Esophagus mucosa (tissue), 1 donor: ENCODE measurements at regions not wholly inside any gene's neighbourhood (a gene's known extent, or its start where the extent isn't known, plus 50 kb on each side); places are given as distances from the start of the nearest gene placed in this dataset.

ENCODE experiments used
- ATAC-seq: fragments of 200-7000 bp; cut with Tn5 transposase; one replicate; pipeline ENCODE4 v1.9.1; 2020
- donor health status: DM: yes; HTN: yes; CAD: no.

GRCh38 chr2:58974426-58974825, 733.3 kb upstream of the FANCL start:
- no peak for ATAC-seq

- no peak for ATAC-seq
Observed at GRCh38 chr2:58973811-58974281, 732.7 kb upstream of the FANCL start.

DNA sequence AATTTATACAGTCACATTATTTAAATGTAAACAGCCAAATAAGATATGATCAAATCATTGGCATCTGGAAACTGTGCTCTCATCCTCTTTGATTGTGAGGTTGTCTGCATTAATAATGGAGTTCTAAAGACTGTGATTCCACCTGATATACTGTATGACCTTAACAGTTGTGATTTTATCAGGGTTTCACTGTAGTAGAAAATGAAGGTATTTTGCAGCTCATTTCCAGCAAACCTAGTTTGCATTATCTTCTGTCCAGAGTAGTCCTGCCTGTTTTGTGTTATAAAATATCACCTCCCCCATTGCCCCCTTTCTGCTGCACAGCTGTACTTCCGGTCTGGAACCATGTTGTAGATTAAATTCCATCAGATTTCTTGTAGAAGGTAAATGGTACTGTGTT, 731.6 kb upstream of the FANCL start:
- no peak for ATAC-seq

GRCh38 chr2:58971511-58972360, 730.6 kb upstream of the FANCL start:
- no peak for ATAC-seq

- no peak for ATAC-seq
Observed at GRCh38 chr2:58970365-58970764, 729.2 kb upstream of the FANCL start.

- ATAC-seq = no peak
Observed at GRCh38 chr2:58968885-58969284, 727.8 kb upstream of the FANCL start.

DNA sequence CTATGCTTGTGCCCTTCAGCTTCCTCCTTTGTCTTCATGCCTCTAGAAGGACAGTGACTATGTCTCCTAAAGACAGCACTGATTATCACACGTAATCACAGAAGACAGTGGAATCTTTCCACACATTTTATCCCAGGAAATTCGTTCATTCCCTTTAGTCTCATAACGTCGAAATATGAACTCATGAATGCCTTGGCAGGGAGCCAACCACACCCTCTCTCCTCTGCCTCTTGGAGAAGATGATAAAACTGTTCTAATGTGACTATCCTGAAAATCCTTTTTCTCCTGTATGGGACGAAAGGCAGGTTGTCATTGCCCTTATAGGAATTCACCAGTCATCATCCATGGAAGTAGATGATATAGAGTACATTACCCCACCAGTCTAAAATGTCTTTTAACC, 726.6 kb upstream of the FANCL start:
- no peak for ATAC-seq

- no peak for ATAC-seq
Observed at GRCh38 chr2:58965602-58966001, 724.5 kb upstream of the FANCL start.

- ATAC-seq = no peak
Observed at GRCh38 chr2:58959996-58960395, 718.9 kb upstream of the FANCL start.

GRCh38 chr2:58957188-58957840, 716.2 kb upstream of the FANCL start:
- no peak for ATAC-seq

GRCh38 chr2:58954880-58955385, 713.8 kb upstream of the FANCL start:
- no peak for ATAC-seq

- ATAC-seq = no peak
Observed at GRCh38 chr2:58951722-58952121, 710.6 kb upstream of the FANCL start.

DNA sequence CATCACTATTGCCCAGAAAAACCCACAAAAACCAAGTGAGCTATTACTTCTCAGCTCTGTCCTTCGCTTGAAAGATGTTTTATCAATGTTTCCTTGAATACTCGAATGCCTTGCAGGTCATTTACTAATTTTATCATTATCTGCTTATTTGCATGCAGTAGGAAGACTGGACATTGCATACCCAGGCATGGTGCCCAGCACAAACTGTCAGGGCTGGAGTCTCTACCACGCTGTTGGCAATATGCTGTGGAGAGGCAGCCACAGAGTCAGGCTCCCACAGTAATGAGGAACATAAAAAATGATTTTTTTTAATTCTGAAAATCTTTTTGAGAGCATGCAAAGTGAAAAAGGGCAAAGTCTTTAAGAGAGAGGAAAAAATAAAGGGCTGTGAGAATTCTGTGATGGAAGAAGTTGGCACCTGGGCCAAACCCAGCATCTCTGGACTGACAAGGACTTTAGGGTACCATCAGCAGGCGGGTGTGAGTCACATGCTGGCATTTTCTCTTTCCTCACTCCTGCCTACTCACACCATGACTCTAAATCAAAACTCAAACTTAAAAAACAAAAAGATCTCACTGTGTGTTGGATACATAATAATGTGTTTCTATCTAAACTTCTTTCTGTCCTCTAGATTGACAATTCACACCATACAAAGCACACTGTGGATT, 709.8 kb upstream of the FANCL start:
- no peak for ATAC-seq

DNA sequence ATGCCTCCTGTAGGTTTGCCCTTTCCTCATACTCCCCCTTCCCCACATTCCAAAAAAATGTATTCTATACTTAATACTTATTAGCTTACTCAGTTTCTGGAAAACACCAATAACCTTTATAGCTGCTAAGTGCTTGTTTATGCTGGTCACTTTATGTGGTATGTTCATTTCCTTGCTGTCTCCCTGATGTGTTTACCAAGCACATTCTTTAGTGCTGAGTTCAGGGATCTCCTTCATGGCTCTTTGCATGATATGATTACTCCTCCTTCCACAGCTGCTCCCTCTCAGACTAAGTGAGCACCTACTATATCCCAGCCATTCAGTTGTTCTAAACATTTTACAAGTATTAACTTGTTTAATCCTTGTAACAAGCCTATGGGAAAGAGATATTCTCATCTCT, 698.3 kb upstream of the FANCL start:
- no peak for ATAC-seq

- no peak for ATAC-seq
Observed at GRCh38 chr2:58938988-58939387, 697.9 kb upstream of the FANCL start.

GRCh38 chr2:58932801-58933200, 691.7 kb upstream of the FANCL start:
- no peak for ATAC-seq

GRCh38 chr2:58930537-58930936, 689.4 kb upstream of the FANCL start:
- no peak for ATAC-seq

DNA sequence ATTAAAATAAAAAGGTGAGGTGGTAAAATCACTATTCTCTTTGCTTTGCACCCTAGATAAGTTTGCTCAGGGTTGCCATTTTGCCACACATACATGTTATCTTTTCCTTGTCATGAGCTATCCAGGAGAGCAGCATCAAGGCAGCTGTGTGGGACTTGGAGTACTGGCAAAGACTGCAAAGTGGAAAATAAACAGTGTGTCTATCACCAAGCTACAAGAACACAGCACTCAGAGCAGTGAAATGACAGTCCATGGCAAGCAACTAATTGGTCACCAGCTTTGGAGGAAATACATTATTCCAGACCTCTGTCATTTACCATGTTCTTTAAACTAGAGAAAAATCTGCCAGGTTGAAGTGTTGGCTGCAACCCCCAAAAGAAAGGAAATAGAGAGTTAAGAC, 687.8 kb upstream of the FANCL start:
- no peak for ATAC-seq

DNA sequence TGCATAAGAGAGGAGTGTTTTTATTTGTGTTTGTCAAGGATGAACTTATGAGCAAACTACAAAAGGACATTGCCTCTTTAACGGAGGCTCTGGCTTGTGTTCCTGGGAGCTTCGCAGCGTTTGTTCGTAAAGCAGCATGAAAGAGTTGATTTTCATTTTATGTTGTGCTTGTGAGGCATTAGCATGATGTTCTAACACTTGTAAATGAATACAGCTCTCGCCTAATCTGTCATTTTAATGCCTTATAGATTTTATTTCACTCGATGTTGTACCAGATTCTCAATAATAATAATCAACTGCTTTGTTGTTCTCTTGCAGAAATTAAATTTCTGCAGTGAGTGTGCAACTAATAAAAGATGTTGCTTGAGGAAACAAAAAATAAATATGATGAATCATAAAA, 687.3 kb upstream of the FANCL start:
- no peak for ATAC-seq

- ATAC-seq = no peak
Observed at GRCh38 chr2:58926112-58926511, 685.0 kb upstream of the FANCL start.

DNA sequence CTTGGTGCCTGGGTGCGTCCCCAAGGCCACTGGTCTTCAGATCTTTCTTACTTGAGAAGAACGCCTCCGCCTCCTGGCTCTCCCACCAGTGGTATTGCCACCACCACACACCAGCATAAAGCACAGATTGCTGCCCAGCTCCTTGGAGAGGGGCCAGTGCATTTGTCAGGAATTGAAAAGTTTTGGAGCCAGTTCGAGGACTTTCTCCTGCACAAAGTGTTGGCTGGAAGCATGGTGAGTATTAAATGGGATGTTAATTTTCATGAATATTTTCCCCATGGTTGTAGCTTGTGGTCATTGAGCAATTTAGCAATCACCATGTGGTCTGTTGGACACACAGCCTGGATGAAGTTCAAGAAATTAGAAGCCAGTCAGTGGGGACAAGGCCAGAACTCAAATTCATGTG, 684.6 kb upstream of the FANCL start:
- ATAC-seq = no peak

DNA sequence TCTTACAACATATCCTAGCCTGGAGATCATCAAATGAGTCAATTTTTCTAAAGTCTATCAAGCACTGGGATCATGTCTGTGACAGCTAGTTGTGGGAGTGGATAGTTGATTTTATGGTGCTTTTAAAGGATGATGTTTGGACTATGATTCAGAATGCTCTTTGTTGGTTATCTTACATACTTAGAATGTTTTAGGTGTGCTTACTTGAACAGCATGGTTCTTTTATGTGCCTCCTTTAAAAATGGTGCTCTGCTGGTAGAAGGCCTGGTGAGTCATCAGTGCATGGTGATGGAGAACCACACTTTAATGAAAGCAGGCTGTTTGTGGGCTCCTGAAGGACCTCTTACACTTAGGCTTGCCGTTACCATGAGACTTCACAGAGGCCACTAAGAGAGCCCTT, 682.7 kb upstream of the FANCL start:
- no peak for ATAC-seq

- no peak for ATAC-seq
Observed at GRCh38 chr2:58922245-58922644, 681.1 kb upstream of the FANCL start.
